Rectal smooth muscle tissue (tissue), 1 donor: ENCODE measurements at regions not wholly inside any gene's neighbourhood (a gene's known extent, or its start where the extent isn't known, plus 50 kb on each side); places are given as distances from the start of the nearest gene placed in this dataset.

Source experiments
- H3K27ac ChIP-seq: one replicate; pipeline ENCODE4 v1.7.0; 2013; ENCODE audit warnings: low read depth, low read length, inconsistent platforms
- H3K27me3 ChIP-seq: one replicate; pipeline ENCODE4 v1.7.0; 2013; ENCODE audit warnings: low read length; ENCODE audit not compliant: control insufficient read depth, insufficient read depth
- H3K36me3 ChIP-seq: one replicate; pipeline ENCODE4 v1.7.0; 2013; ENCODE audit warnings: low read length; ENCODE audit not compliant: control insufficient read depth, insufficient read depth
- H3K4me1 ChIP-seq: one replicate; pipeline ENCODE4 v1.7.0; 2013; ENCODE audit warnings: low read length; ENCODE audit not compliant: control insufficient read depth, insufficient read depth
- H3K4me3 ChIP-seq: one replicate; pipeline ENCODE4 v1.7.0; 2013; ENCODE audit warnings: low read length
- H3K9ac ChIP-seq: one replicate; pipeline ENCODE4 v1.7.0; 2013; ENCODE audit warnings: low read length

DNA sequence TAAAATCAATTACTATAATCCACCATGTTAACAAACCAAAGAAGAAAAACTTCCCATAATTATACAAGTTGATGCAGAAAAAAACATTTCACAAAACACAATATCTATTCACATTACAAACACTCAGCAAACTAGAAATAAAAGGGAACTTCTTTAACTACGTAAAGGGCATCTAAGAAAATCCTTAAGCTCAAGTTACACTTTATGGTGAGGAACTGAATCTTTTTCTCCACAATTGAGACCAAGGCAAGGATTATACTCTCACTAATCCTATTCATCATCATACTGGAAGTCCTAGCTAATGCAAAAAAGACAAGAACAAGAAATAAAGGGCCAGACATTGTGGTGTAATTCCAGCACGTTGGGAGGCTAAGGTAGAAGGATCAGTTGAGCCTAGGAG, 159.9 kb downstream of the ZNF365 start:
- Histone ChIP-seq H3K4me1 (no peaks in the 10 kb centered on the region), H3K4me3 (no peak overlapping the region), H3K27ac (no peak overlapping the region), H3K36me3 (no peaks in the 10 kb centered on the region), H3K9ac (no peak overlapping the region), H3K27me3 (no peaks in the 10 kb centered on the region)

DNA sequence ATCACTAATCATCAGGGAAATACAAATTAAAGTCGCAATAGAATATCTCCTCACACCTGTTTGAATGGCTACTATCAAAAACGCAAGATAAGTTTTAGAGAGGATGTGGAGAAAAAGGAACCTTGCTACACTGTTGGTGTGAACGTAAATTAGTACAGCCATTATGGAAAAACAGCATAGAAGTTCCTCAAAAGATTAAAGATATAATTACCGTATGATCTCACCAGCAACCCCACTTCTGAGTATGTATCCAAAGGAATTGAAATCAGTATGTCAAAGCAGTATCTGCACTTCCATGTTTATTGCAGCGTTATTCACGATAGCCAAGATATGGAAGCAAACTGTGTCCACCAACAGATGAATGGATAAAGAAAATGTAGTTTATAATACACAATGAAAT, 164.4 kb downstream of the ZNF365 start:
- H3K36me3 ChIP-seq = no peaks in the 10 kb centered on the region
- H3K27ac ChIP-seq = no peak overlapping the region
- H3K27me3 ChIP-seq = no peaks in the 10 kb centered on the region
- H3K4me1 ChIP-seq = no peaks in the 10 kb centered on the region
- no peak overlapping the region for H3K9ac ChIP-seq
- no peak overlapping the region for H3K4me3 ChIP-seq

- Histone ChIP-seq H3K27ac (no peak overlapping the region), H3K27me3 (no peaks in the 10 kb centered on the region), H3K4me1 (no peaks in the 10 kb centered on the region), H3K9ac (no peak overlapping the region), H3K4me3 (no peak overlapping the region), H3K36me3 (no peaks in the 10 kb centered on the region)
Observed at GRCh38 chr10:62540389-62540788, 166.2 kb downstream of the ZNF365 start.

DNA sequence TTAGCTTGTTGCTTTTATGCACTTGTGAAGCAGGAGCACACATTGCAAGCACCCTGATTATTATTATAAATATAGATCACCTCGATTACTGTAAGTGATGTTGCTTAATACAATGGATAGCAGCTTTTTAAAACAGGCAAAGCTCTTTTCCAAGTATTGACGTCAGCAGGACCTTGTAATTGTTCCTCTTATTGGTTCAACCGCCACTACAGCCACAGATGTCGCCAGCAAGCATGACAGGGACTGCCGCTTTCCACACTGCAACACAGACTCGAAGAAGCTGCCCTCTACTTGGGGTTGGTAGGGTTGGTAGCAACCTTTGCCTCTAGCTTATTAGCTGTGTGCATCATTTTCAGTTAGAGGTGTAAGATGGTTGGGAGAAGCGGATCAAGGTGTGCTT, 167.6 kb downstream of the ZNF365 start:
- H3K9ac ChIP-seq = no peak overlapping the region
- no peak overlapping the region for H3K4me3 ChIP-seq
- no peaks in the 10 kb centered on the region for H3K27me3 ChIP-seq
- H3K27ac ChIP-seq = no peak overlapping the region
- H3K4me1 ChIP-seq = no peaks in the 10 kb centered on the region
- no peaks in the 10 kb centered on the region for H3K36me3 ChIP-seq

- Histone ChIP-seq H3K9ac (no peak overlapping the region), H3K27me3 (no peaks in the 10 kb centered on the region), H3K27ac (no peak overlapping the region), H3K4me3 (no peak overlapping the region), H3K36me3 (no peaks in the 10 kb centered on the region), H3K4me1 (no peaks in the 10 kb centered on the region)
Observed at GRCh38 chr10:62543571-62544355, 169.6 kb downstream of the ZNF365 start.

DNA sequence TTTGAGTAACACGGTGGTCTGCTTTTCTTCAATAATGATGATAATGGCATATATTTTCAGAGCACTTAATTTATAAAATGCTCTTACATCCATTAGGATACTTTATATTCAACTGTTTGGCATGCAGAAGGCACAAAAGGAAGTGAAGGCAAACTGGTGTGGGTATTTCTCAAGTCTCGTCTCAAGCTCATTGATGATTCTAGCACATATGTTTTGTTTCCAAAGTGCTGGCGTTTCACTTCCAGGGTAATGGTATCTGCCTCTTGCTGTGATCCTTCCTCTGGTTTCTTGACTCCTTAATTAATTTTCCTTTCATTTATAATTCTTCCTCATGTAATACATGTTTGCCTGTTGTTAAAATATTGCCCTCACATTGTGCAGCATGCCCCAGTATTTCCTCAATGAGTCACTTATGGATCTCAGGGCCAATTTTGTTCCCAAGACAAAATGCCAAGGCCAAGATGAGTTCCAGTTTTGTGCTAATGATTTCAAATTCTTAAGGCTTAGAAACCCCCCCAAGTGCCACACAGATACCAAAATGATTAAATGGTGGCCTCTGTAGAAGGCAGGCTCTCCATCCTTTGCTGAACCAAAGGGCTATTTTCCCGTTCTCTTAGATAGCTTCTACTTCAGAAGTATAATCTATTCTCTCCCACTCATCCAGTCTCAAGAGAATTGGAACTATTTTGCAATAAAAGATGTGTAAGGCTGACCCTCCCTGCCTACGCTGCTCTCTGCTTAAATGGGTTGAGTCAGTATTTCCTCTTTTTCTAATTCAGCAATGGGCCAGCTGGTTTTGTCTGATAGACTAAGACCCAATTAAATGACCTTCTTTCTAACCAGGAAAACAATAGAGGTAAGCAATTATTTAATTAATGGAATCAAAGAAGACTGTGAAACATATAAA, 171.2 kb downstream of the ZNF365 start:
- H3K27ac ChIP-seq = no peak overlapping the region
- no peaks in the 10 kb centered on the region for H3K27me3 ChIP-seq
- H3K36me3 ChIP-seq = no peaks in the 10 kb centered on the region
- H3K4me3 ChIP-seq = no peak overlapping the region
- H3K9ac ChIP-seq = no peak overlapping the region
- no peaks in the 10 kb centered on the region for H3K4me1 ChIP-seq

GRCh38 chr10:62548686-62549085, 174.5 kb downstream of the ZNF365 start:
- H3K4me1 ChIP-seq = no peaks in the 10 kb centered on the region
- H3K4me3 ChIP-seq = no peak overlapping the region
- no peaks in the 10 kb centered on the region for H3K27me3 ChIP-seq
- no peaks in the 10 kb centered on the region for H3K36me3 ChIP-seq
- no peak overlapping the region for H3K27ac ChIP-seq
- no peak overlapping the region for H3K9ac ChIP-seq

GRCh38 chr10:62550173-62550572, 176.0 kb downstream of the ZNF365 start:
- no peak overlapping the region for H3K4me3 ChIP-seq
- no peak overlapping the region for H3K9ac ChIP-seq
- no peak overlapping the region for H3K27ac ChIP-seq
- H3K4me1 ChIP-seq = no peaks in the 10 kb centered on the region
- H3K36me3 ChIP-seq = no peaks in the 10 kb centered on the region
- no peaks in the 10 kb centered on the region for H3K27me3 ChIP-seq

GRCh38 chr10:62554632-62555199, 180.5 kb downstream of the ZNF365 start:
- H3K36me3 ChIP-seq = no peaks in the 10 kb centered on the region
- no peak overlapping the region for H3K27ac ChIP-seq
- no peaks in the 10 kb centered on the region for H3K4me1 ChIP-seq
- H3K9ac ChIP-seq = no peak overlapping the region
- no peaks in the 10 kb centered on the region for H3K27me3 ChIP-seq
- no peak overlapping the region for H3K4me3 ChIP-seq

GRCh38 chr10:62559481-62560200, 185.5 kb downstream of the ZNF365 start:
- H3K9ac ChIP-seq = no peak overlapping the region
- H3K4me3 ChIP-seq = no peak overlapping the region
- no peaks in the 10 kb centered on the region for H3K36me3 ChIP-seq
- peaks cover 3% of the 10 kb centered on the region for H3K4me1 ChIP-seq
- no peak overlapping the region for H3K27ac ChIP-seq
- no peaks in the 10 kb centered on the region for H3K27me3 ChIP-seq

DNA sequence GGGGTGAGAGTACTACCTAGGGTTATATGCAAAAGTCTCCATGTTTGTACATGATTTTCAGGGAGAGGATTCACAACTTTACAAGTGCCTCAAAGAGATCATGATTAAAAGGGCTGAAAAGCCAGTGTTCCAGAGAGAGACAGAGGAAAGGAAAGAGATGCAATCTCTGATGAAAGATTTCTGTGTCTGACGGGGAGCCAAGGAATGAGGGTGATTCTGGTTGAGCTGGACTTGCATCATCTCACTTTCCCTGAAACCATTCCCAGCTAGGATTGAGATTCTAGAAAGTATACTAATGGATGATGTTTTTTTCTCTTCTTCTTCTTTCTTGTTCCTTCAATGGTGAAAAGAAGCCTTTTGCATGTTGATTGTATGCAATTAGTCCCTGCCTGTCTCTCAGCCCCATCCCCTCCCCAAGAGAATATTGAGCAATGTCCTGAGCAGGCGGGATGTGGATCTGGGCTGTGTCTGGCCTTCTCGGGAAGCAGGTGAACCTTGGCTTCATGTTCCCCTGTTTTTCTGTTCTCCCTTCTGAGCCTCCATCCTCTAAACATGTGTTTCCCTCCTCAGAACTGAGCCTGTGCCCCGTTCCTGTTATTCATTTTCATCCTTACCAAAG, 186.1 kb downstream of the ZNF365 start:
- Histone ChIP-seq H3K9ac (no peak overlapping the region), H3K27ac (no peak overlapping the region), H3K4me3 (no peak overlapping the region), H3K36me3 (no peaks in the 10 kb centered on the region), H3K4me1 (peaks cover 3% of the 10 kb centered on the region), H3K27me3 (no peaks in the 10 kb centered on the region)

- Histone ChIP-seq H3K9ac (no peak overlapping the region), H3K4me3 (no peak overlapping the region), H3K36me3 (no peaks in the 10 kb centered on the region), H3K27me3 (no peaks in the 10 kb centered on the region), H3K27ac (no peak overlapping the region), H3K4me1 (peaks cover 3% of the 10 kb centered on the region)
Observed at GRCh38 chr10:62561151-62561550, 187.0 kb downstream of the ZNF365 start.
